Activated CD4-positive, alpha-beta T cell treated with anti-CD3 and anti-CD28 coated beads, Interleukin-2, amount 10 ng/mL, durations not matched to agents 24 days and 14 days (primary cell): ENCODE measurements at regions not wholly inside any gene's neighbourhood (a gene's known extent, or its start where the extent isn't known, plus 50 kb on each side); places are given as distances from the start of the nearest gene placed in this dataset.

ENCODE experiments used
- DNase-seq: peaks from one replicate; pipeline ENCODE4 v3.0.0; 2022
- H3K27ac Mint-ChIP-seq: one replicate; pipeline ENCODE4 v1.8.0; 2022; ENCODE audit warnings: mild to moderate bottlenecking, mixed read lengths
- H3K27me3 Mint-ChIP-seq: one replicate; pipeline ENCODE4 v1.8.0; 2022; ENCODE audit warnings: mixed read lengths
- H3K36me3 Mint-ChIP-seq: one replicate; pipeline ENCODE4 v1.8.0; 2022; ENCODE audit warnings: low read depth, mild to moderate bottlenecking, mixed read lengths
- H3K4me1 Mint-ChIP-seq: one replicate; pipeline ENCODE4 v1.8.0; 2021; ENCODE audit warnings: mixed read lengths
- H3K4me3 Mint-ChIP-seq: one replicate; pipeline ENCODE4 v1.8.0; 2022; ENCODE audit warnings: mild to moderate bottlenecking, moderate library complexity, mixed read lengths
- H3K9me3 Mint-ChIP-seq: one replicate; pipeline ENCODE4 v1.8.0; 2021; ENCODE audit warnings: mixed read lengths
- intact Hi-C: fragments of 100-400 bp; cut with micrococcal nuclease; formaldehyde crosslinking; loops from one replicate; pipeline ENCODE4 v1.15.1; 2023

- Mint-ChIP-seq H3K27ac (no peak overlapping the region), H3K4me1 (no peaks in the 10 kb centered on the region), H3K36me3 (no peaks in the 10 kb centered on the region), H3K9me3 (no peaks in the 10 kb centered on the region), H3K27me3 (no peaks in the 10 kb centered on the region), H3K4me3 (no peak overlapping the region)
- DNase-seq, result no peak
- intact Hi-C loops, result no loop called here
Measured at GRCh38 chr1:14057640-14058039, 357.7 kb downstream of the PRDM2 start.

- intact Hi-C loops, result no loop called here
- DNase-seq, result no peak
- Mint-ChIP-seq H3K9me3 (no peaks in the 10 kb centered on the region), H3K4me3 (no peak overlapping the region), H3K27ac (no peak overlapping the region), H3K4me1 (no peaks in the 10 kb centered on the region), H3K36me3 (no peaks in the 10 kb centered on the region), H3K27me3 (no peaks in the 10 kb centered on the region)
Measured at GRCh38 chr1:14061204-14061603, 361.2 kb downstream of the PRDM2 start.

GRCh38 chr1:14061722-14062121 lies 361.7 kb downstream of the PRDM2 start:
- H3K4me3 Mint-ChIP-seq, result no peak overlapping the region

GRCh38 chr1:14062669-14063068 lies 362.7 kb downstream of the PRDM2 start:
- no peaks in the 10 kb centered on the region for H3K4me1 Mint-ChIP-seq
- no peaks in the 10 kb centered on the region for H3K27me3 Mint-ChIP-seq
- no peaks in the 10 kb centered on the region for H3K9me3 Mint-ChIP-seq
- no peak for DNase-seq
- no peak overlapping the region for H3K4me3 Mint-ChIP-seq
- intact Hi-C loops, result no loop called here
- H3K36me3 Mint-ChIP-seq, result no peaks in the 10 kb centered on the region
- H3K27ac Mint-ChIP-seq, result no peak overlapping the region

More at GRCh38 chr1:14061722-14062121, 361.7 kb downstream of the PRDM2 start:
- H3K4me1 Mint-ChIP-seq, result no peaks in the 10 kb centered on the region
- no peaks in the 10 kb centered on the region for H3K27me3 Mint-ChIP-seq
- intact Hi-C loops, result no loop called here
- no peaks in the 10 kb centered on the region for H3K9me3 Mint-ChIP-seq
- H3K27ac Mint-ChIP-seq, result no peak overlapping the region
- H3K36me3 Mint-ChIP-seq, result no peaks in the 10 kb centered on the region
- DNase-seq, result no peak

GRCh38 chr1:14064649-14065442 lies 364.9 kb downstream of the PRDM2 start:
- no peaks in the 10 kb centered on the region for H3K27me3 Mint-ChIP-seq
- intact Hi-C loops, result no loop called here
- H3K36me3 Mint-ChIP-seq, result no peaks in the 10 kb centered on the region
- no peak for DNase-seq
- H3K9me3 Mint-ChIP-seq, result no peaks in the 10 kb centered on the region
- no peak overlapping the region for H3K4me3 Mint-ChIP-seq
- no peak overlapping the region for H3K27ac Mint-ChIP-seq
- no peaks in the 10 kb centered on the region for H3K4me1 Mint-ChIP-seq

- H3K4me1 Mint-ChIP-seq, result no peaks in the 10 kb centered on the region
- DNase-seq, result no peak
- no peaks in the 10 kb centered on the region for H3K9me3 Mint-ChIP-seq
- H3K27ac Mint-ChIP-seq, result no peak overlapping the region
- no peak overlapping the region for H3K4me3 Mint-ChIP-seq
- H3K36me3 Mint-ChIP-seq, result no peaks in the 10 kb centered on the region
- intact Hi-C loops, result no loop called here
- H3K27me3 Mint-ChIP-seq, result no peaks in the 10 kb centered on the region
Measured at GRCh38 chr1:14065486-14065885, 365.5 kb downstream of the PRDM2 start.

- H3K36me3 Mint-ChIP-seq, result no peaks in the 10 kb centered on the region
- H3K4me3 Mint-ChIP-seq, result no peak overlapping the region
- no peaks in the 10 kb centered on the region for H3K4me1 Mint-ChIP-seq
- intact Hi-C loops, result no loop called here
- no peaks in the 10 kb centered on the region for H3K27me3 Mint-ChIP-seq
- H3K9me3 Mint-ChIP-seq, result no peaks in the 10 kb centered on the region
- no peak for DNase-seq
- H3K27ac Mint-ChIP-seq, result no peak overlapping the region
Measured at GRCh38 chr1:14067036-14067435, 367.0 kb downstream of the PRDM2 start.

- Mint-ChIP-seq H3K27ac (no peak overlapping the region), H3K9me3 (no peaks in the 10 kb centered on the region), H3K27me3 (no peaks in the 10 kb centered on the region), H3K4me3 (no peak overlapping the region), H3K36me3 (no peaks in the 10 kb centered on the region), H3K4me1 (no peaks in the 10 kb centered on the region)
- intact Hi-C loops, result no loop called here
- DNase-seq, result no peak
Measured at GRCh38 chr1:14067711-14068110, 367.7 kb downstream of the PRDM2 start.

GRCh38 chr1:14071581-14071980 lies 371.6 kb downstream of the PRDM2 start:
- intact Hi-C loops, result no loop called here
- Mint-ChIP-seq H3K27ac (no peak overlapping the region), H3K4me3 (no peak overlapping the region), H3K27me3 (no peaks in the 10 kb centered on the region), H3K36me3 (no peaks in the 10 kb centered on the region), H3K4me1 (no peaks in the 10 kb centered on the region), H3K9me3 (no peaks in the 10 kb centered on the region)
- DNase-seq, result no peak

- Mint-ChIP-seq H3K27ac (no peak overlapping the region), H3K36me3 (no peaks in the 10 kb centered on the region), H3K4me1 (no peaks in the 10 kb centered on the region), H3K27me3 (no peaks in the 10 kb centered on the region), H3K9me3 (no peaks in the 10 kb centered on the region), H3K4me3 (no peak overlapping the region)
- intact Hi-C loops, result no loop called here
- no peak for DNase-seq
Measured at GRCh38 chr1:14080653-14081052, 380.7 kb downstream of the PRDM2 start.

GRCh38 chr1:14082331-14082730 lies 382.3 kb downstream of the PRDM2 start:
- no peaks in the 10 kb centered on the region for H3K36me3 Mint-ChIP-seq
- H3K27ac Mint-ChIP-seq, result no peak overlapping the region
- H3K4me1 Mint-ChIP-seq, result no peaks in the 10 kb centered on the region
- no peaks in the 10 kb centered on the region for H3K27me3 Mint-ChIP-seq
- no peak for DNase-seq
- no peak overlapping the region for H3K4me3 Mint-ChIP-seq
- no peaks in the 10 kb centered on the region for H3K9me3 Mint-ChIP-seq
- intact Hi-C loops, result no loop called here

- Mint-ChIP-seq H3K9me3 (no peaks in the 10 kb centered on the region), H3K4me3 (no peak overlapping the region), H3K36me3 (no peaks in the 10 kb centered on the region), H3K27ac (no peak overlapping the region), H3K27me3 (no peaks in the 10 kb centered on the region), H3K4me1 (no peaks in the 10 kb centered on the region)
- intact Hi-C loops, result no loop called here
- DNase-seq, result no peak
Measured at GRCh38 chr1:14083277-14083676, 383.3 kb downstream of the PRDM2 start.

GRCh38 chr1:14083706-14084105 lies 383.7 kb downstream of the PRDM2 start:
- no peaks in the 10 kb centered on the region for H3K27me3 Mint-ChIP-seq
- no peaks in the 10 kb centered on the region for H3K9me3 Mint-ChIP-seq
- no peaks in the 10 kb centered on the region for H3K4me1 Mint-ChIP-seq
- H3K4me3 Mint-ChIP-seq, result no peak overlapping the region
- H3K36me3 Mint-ChIP-seq, result no peaks in the 10 kb centered on the region
- H3K27ac Mint-ChIP-seq, result no peak overlapping the region
- intact Hi-C loops, result no loop called here
- no peak for DNase-seq

GRCh38 chr1:14090062-14090461 lies 390.1 kb downstream of the PRDM2 start:
- Mint-ChIP-seq H3K9me3 (no peaks in the 10 kb centered on the region), H3K36me3 (no peaks in the 10 kb centered on the region), H3K27me3 (no peaks in the 10 kb centered on the region), H3K27ac (no peak overlapping the region), H3K4me1 (no peaks in the 10 kb centered on the region), H3K4me3 (no peak overlapping the region)
- intact Hi-C loops, result no loop called here
- DNase-seq, result no peak

GRCh38 chr1:14090531-14090930 lies 390.5 kb downstream of the PRDM2 start:
- H3K27me3 Mint-ChIP-seq, result no peaks in the 10 kb centered on the region
- no peak overlapping the region for H3K4me3 Mint-ChIP-seq
- no peaks in the 10 kb centered on the region for H3K36me3 Mint-ChIP-seq
- no peak overlapping the region for H3K27ac Mint-ChIP-seq
- H3K4me1 Mint-ChIP-seq, result no peaks in the 10 kb centered on the region
- intact Hi-C loops, result no loop called here
- no peaks in the 10 kb centered on the region for H3K9me3 Mint-ChIP-seq
- DNase-seq, result no peak
